ENCODE measurements at regions not wholly inside any gene's neighbourhood (a gene's known extent, or its start where the extent isn't known, plus 50 kb on each side); places are given as distances from the start of the nearest gene placed in this dataset.

DNA sequence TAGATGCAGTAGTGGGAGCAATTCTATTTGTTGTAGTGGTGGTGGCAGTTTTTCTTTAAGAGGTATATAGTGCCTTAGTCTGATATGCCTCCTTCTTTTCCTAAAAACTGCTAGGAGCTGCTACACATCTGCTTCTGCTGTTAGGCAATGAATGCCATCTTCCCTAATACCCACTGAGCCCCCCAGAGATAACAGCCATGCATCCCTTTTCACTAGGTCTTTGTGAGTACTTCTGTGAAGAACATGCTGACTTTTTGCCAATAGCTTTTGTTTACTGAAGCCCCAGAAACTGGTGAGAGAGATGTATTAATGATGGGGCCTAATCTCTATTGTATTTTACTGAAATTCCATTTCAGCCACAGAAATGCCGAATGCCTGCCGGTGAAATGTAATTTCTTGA is 92.6 kb upstream of the CHL1 start:
- Histone ChIP-seq H3K36me3 (no peaks in the 10 kb centered on the region), H3K27me3 (no peaks in the 10 kb centered on the region), H3K27ac (no peak overlapping the region), H3K4me1 (no peaks in the 10 kb centered on the region), H3K9me3 (no peaks in the 10 kb centered on the region), H3K4me3 (no peak overlapping the region)
- intact Hi-C loops (cut with DNase I), result no loop called here
- TF ChIP-seq, protein P1, sequence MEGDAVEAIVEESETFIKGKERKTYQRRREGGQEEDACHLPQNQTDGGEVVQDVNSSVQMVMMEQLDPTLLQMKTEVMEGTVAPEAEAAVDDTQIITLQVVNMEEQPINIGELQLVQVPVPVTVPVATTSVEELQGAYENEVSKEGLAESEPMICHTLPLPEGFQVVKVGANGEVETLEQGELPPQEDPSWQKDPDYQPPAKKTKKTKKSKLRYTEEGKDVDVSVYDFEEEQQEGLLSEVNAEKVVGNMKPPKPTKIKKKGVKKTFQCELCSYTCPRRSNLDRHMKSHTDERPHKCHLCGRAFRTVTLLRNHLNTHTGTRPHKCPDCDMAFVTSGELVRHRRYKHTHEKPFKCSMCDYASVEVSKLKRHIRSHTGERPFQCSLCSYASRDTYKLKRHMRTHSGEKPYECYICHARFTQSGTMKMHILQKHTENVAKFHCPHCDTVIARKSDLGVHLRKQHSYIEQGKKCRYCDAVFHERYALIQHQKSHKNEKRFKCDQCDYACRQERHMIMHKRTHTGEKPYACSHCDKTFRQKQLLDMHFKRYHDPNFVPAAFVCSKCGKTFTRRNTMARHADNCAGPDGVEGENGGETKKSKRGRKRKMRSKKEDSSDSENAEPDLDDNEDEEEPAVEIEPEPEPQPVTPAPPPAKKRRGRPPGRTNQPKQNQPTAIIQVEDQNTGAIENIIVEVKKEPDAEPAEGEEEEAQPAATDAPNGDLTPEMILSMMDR (IDR thresholded peaks at IDR 0.05), result no peak
- TF ChIP-seq POLR2A (IDR thresholded peaks at IDR 0.05) (no peak), POLR2AphosphoS5 (IDR thresholded peaks at IDR 0.05; ENCODE audit: insufficient read depth in 1 of 2, low read depth in 1 of 2) (no peak)
- no peak for DNase-seq (ENCODE audit: extremely low spot score in 2 of 2)

DNA sequence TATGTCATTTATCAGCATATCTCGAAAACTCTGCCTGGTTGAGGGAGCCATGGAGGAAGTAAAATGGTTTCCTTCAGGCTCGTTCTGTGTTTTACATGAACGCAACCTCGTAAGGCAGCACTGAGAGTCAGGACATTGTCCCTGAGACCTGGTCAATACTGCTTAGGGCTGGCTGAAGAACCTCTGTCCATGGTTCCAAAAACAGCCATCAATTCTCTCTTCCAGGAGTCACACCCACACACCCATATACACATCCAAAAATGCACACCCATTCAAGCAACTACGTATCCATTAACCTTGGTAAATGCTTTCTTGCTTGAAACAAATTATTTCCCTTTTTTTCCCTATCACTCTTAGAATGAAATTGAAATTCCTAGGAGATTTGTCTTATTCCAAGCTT is 91.0 kb upstream of the CHL1 start:
- no peaks in the 10 kb centered on the region for H3K9me3 ChIP-seq
- H3K4me3 ChIP-seq, result no peak overlapping the region
- intact Hi-C loops (cut with DNase I), result no loop called here
- H3K4me1 ChIP-seq, result no peaks in the 10 kb centered on the region
- DNase-seq (ENCODE audit: extremely low spot score in 2 of 2), result no peak
- no peak overlapping the region for H3K27ac ChIP-seq
- TF ChIP-seq POLR2AphosphoS5 (IDR thresholded peaks at IDR 0.05; ENCODE audit: insufficient read depth in 1 of 2, low read depth in 1 of 2) (no peak), POLR2A (IDR thresholded peaks at IDR 0.05) (no peak)
- TF ChIP-seq, protein P1 (IDR thresholded peaks at IDR 0.05), result no peak
- H3K27me3 ChIP-seq, result no peaks in the 10 kb centered on the region
- H3K36me3 ChIP-seq, result no peaks in the 10 kb centered on the region

DNA sequence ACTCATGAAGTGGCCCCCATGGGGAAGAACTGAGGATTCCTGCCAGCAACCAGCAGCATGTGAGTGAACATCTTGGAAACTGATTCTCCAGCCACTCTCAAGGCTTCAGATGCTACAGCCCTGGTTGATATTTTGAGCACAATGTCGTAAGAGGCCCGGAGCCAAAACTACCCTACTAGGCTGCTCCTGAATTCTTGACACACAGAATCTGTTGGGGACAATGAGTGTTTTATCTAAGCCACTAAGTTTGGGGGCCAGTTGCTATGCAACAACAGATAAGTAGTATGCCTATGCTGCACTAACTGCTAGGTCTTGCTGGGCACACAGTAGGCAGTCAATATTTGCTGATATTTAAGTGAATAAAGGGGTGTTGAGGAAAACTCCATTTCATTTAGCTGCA is 89.9 kb upstream of the CHL1 start:
- Histone ChIP-seq H3K27me3 (no peaks in the 10 kb centered on the region), H3K27ac (no peak overlapping the region), H3K4me3 (no peak overlapping the region), H3K4me1 (no peaks in the 10 kb centered on the region), H3K36me3 (no peaks in the 10 kb centered on the region), H3K9me3 (no peaks in the 10 kb centered on the region)
- intact Hi-C loops (cut with DNase I), result loop anchor here (2.0 kb wide), 1 partner anchor 16 kb away; no protein-coding TSS in a partner anchor
- DNase-seq (ENCODE audit: extremely low spot score in 2 of 2), result no peak
- TF ChIP-seq POLR2AphosphoS5 (IDR thresholded peaks at IDR 0.05; ENCODE audit: insufficient read depth in 1 of 2, low read depth in 1 of 2) (no peak), POLR2A (IDR thresholded peaks at IDR 0.05) (no peak)
- TF ChIP-seq, protein P1 (IDR thresholded peaks at IDR 0.05), result no peak

DNA sequence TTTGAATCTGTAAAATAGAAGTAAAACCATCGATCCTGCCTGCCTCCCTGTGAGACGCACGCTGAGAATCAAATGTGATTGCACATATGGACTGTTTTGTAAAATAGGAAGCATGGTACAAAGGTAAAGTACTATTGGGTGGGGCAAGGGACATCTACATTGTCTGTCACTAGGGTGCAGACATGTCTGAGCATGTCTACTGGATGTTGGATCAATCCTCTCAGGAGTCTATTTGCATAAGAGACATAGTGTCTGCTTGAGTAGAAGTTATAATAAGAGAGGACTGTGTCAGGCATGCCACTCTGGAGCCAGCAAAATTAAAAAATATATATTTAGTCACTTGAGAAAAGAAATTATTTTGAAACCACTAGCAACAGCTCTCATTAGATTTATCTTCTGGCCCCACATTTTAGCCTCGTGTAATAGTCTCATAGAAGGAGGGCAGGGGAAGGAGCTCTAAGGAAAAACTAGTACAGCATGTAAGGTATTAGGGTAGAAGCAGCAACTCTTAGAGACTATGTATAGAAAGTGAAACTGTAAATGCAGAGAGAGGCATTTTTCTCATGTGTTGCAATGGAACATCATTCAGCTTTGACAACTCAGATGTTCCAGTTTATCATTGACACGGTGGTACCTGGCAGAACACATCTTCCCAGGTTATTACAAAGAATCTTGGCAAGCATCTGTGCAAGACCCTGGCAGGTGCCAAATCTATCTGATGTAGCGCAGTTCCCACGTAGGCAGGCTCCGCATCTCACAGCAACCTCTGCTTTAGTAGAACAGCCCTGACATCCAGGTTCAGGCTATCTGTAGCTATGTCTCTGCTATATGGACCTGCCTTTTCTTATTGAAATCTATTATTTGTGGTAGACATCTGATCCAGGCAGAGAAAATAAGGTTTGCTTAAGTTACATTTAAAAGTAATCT is 85.2 kb upstream of the CHL1 start:
- Histone ChIP-seq H3K9me3 (no peaks in the 10 kb centered on the region), H3K27ac (no peak overlapping the region), H3K4me1 (no peaks in the 10 kb centered on the region), H3K36me3 (no peaks in the 10 kb centered on the region), H3K4me3 (no peak overlapping the region), H3K27me3 (no peaks in the 10 kb centered on the region)
- TF ChIP-seq POLR2AphosphoS5 (IDR thresholded peaks at IDR 0.05; ENCODE audit: insufficient read depth in 1 of 2, low read depth in 1 of 2) (no peak), POLR2A (IDR thresholded peaks at IDR 0.05) (no peak)
- TF ChIP-seq, protein P1 (IDR thresholded peaks at IDR 0.05), result no peak
- DNase-seq (ENCODE audit: extremely low spot score in 2 of 2), result no peak
- intact Hi-C loops (cut with DNase I), result no loop called here

DNA sequence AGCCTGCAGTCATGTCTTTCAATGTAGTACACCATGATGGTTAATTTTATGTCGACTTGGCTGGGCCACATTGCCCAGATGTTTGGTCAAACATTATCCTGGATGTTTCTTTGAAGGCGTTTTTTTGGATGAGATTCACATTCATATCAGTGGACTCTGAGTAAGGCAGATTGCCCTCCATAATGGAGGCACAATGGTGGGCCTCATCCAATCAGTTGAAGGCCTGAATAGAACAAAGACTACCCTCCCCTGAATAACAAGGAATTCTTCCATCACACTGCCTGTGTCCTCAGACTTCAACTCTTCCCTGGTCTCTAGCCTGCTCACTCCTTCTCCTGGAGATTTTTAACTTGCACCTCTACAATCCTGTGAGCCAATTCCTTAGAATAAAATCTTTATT is 83.8 kb upstream of the CHL1 start:
- H3K36me3 ChIP-seq, result no peaks in the 10 kb centered on the region
- TF ChIP-seq, protein P1 (IDR thresholded peaks at IDR 0.05), result no peak
- TF ChIP-seq POLR2A (IDR thresholded peaks at IDR 0.05), result no peak
- TF ChIP-seq POLR2AphosphoS5 (IDR thresholded peaks at IDR 0.05; ENCODE audit: insufficient read depth in 1 of 2, low read depth in 1 of 2), result no peak
- intact Hi-C loops (cut with DNase I), result no loop called here
- no peak for DNase-seq (ENCODE audit: extremely low spot score in 2 of 2)
- H3K27ac ChIP-seq, result no peak overlapping the region
- no peaks in the 10 kb centered on the region for H3K9me3 ChIP-seq
- H3K27me3 ChIP-seq, result no peaks in the 10 kb centered on the region
- H3K4me3 ChIP-seq, result no peak overlapping the region
- no peaks in the 10 kb centered on the region for H3K4me1 ChIP-seq

Measured in vagina (tissue), 2 donors.